ENCODE measurements at regions not wholly inside any gene's neighbourhood (a gene's known extent, or its start where the extent isn't known, plus 50 kb on each side); places are given as distances from the start of the nearest gene placed in this dataset.

GRCh38 chr2:82525744-82526143 is 1933.3 kb downstream of the SUCLG1 start (continued):
- TF ChIP-seq HSF4 (CRISPR knock-in tag; IDR thresholded peaks at IDR 0.05; ENCODE audit: borderline replicate concordance) (no peak), CSDE1 (IDR thresholded peaks at IDR 0.05) (no peak), RERE (CRISPR knock-in tag; IDR thresholded peaks at IDR 0.05; ENCODE audit: borderline replicate concordance) (no peak), CHD2 (IDR thresholded peaks at IDR 0.05; ENCODE audit: low read depth, low read length) (no peak), ZKSCAN8 (CRISPR knock-in tag; IDR thresholded peaks at IDR 0.05) (no peak), ZBTB33 (CRISPR knock-in tag; IDR thresholded peaks at IDR 0.05) (no peak)
